BE2C (cell line): ENCODE measurements at regions not wholly inside any gene's neighbourhood (a gene's known extent, or its start where the extent isn't known, plus 50 kb on each side); places are given as distances from the start of the nearest gene placed in this dataset.

Source experiments
- DNase-seq: peaks from one replicate; pipeline ENCODE4 v3.0.0-alpha.2; 2020
- H3K27me3 ChIP-seq: fragments of 250-450 bp; sonication (Bioruptor Pico); 2 replicates; pipeline ENCODE4 v1.5.1; 2020; ENCODE audit warnings: mild to moderate bottlenecking
- H3K36me3 ChIP-seq: fragments of 250-450 bp; sonication (Bioruptor Pico); 2 replicates; pipeline ENCODE4 v1.5.1; 2020; ENCODE audit warnings: mild to moderate bottlenecking
- H3K4me1 ChIP-seq: fragments of 250-450 bp; sonication (Bioruptor Pico); 2 replicates; pipeline ENCODE4 v1.5.1; 2020
- H3K4me3 ChIP-seq: 2 replicates; pipeline ENCODE4 v1.5.1; 2011; ENCODE audit warnings: low read depth, low read length
- H3K9me3 ChIP-seq: fragments of 250-450 bp; sonication (Bioruptor Pico); 2 replicates; pipeline ENCODE4 v1.5.1; 2020
- TF ChIP-seq, protein P1 (sequence below): IDR thresholded peaks from 2 replicates; pipeline ENCODE4 v1.5.1; 2012; ENCODE audit warnings: mild to moderate bottlenecking, low read depth, low read length

DNA sequence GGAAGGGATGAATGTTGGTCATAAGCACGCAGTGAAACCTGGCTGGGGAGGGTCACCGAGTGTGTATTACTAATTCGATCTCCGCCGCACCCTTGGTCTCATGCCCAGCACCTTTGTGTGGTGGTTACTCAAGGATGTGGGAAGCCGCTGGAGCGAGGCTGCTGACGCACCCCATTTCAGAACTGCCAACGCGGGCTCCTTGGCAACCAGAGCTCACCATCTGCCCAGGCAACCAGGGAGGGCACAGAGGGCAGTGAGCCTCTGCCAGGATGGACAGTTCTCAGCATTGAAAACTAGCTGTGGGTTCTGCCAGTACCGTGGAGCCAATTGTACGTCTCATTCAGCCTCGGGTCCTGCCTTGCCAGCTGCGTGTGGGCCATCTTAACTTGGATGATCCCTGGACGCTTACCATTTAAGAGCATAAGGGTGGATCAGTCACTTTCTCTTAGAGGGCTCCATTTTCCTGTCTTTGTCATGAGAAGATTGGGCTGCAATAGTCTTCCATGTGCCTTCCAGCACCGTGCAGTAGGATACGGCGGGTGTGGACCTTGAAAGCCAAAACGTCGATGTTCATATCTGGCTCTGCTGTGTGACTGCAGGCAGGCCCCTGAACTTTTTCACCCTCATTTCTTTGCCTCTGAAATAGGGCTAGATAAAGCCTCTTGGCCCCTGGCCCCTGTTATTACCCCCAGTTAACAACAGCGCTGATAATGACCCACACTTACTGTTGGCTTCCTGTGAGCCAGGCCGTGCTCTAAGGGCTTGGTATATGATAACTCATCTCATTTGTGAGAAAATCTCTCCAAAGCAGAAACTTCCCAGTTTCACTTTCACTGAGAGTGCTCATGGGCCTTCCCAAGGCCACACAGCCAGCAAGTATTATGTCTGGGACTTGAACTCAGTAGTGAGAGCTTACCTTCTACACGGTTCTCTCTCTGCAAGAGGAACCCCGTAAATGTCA, 238.8 kb downstream of the OPA1 start:
- no peak for DNase-seq
- H3K4me3 ChIP-seq = no peak overlapping the region
- H3K36me3 ChIP-seq = no peaks in the 10 kb centered on the region
- H3K27me3 ChIP-seq = no peaks in the 10 kb centered on the region
- no peaks in the 10 kb centered on the region for H3K4me1 ChIP-seq
- H3K9me3 ChIP-seq = 0 out of 2 replicates have a peak, but pooled peaks cover 3% of the 10 kb centered on the region
- TF ChIP-seq, protein P1, sequence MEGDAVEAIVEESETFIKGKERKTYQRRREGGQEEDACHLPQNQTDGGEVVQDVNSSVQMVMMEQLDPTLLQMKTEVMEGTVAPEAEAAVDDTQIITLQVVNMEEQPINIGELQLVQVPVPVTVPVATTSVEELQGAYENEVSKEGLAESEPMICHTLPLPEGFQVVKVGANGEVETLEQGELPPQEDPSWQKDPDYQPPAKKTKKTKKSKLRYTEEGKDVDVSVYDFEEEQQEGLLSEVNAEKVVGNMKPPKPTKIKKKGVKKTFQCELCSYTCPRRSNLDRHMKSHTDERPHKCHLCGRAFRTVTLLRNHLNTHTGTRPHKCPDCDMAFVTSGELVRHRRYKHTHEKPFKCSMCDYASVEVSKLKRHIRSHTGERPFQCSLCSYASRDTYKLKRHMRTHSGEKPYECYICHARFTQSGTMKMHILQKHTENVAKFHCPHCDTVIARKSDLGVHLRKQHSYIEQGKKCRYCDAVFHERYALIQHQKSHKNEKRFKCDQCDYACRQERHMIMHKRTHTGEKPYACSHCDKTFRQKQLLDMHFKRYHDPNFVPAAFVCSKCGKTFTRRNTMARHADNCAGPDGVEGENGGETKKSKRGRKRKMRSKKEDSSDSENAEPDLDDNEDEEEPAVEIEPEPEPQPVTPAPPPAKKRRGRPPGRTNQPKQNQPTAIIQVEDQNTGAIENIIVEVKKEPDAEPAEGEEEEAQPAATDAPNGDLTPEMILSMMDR = no peak

- DNase-seq = no peak
- Histone ChIP-seq H3K4me1 (no peaks in the 10 kb centered on the region), H3K9me3 (0 out of 2 replicates have a peak, but pooled peaks cover 3% of the 10 kb centered on the region), H3K27me3 (no peaks in the 10 kb centered on the region), H3K4me3 (no peak overlapping the region), H3K36me3 (no peaks in the 10 kb centered on the region)
- TF ChIP-seq, protein P1 = no peak
Observed at GRCh38 chr3:193832833-193833413, 239.9 kb downstream of the OPA1 start.

DNA sequence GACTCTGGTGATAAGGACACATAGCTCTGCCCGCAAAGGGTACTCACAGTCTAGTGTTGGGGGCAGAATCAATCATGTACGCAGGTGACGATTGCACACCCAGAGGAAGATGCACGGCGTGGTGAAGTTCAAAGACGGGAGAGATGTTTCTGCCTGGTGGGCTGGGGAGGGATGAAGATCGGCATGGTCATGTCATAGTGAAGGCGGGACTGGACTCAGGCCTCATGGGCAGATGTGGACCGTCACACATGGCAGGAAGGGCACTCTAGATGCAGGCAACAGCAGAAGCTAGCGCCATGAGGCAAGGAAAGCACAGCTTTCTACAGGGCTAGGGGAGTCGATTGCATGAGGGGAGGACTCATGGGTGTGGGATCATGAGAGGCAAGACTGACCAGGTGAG, 240.6 kb downstream of the OPA1 start:
- Histone ChIP-seq H3K27me3 (no peaks in the 10 kb centered on the region), H3K4me1 (no peaks in the 10 kb centered on the region), H3K36me3 (no peaks in the 10 kb centered on the region), H3K4me3 (no peak overlapping the region), H3K9me3 (0 out of 2 replicates have a peak, but pooled peaks cover 3% of the 10 kb centered on the region)
- TF ChIP-seq, protein P1 = no peak
- no peak for DNase-seq

- DNase-seq = no peak
- Histone ChIP-seq H3K4me1 (no peaks in the 10 kb centered on the region), H3K9me3 (0 out of 2 replicates have a peak, but pooled peaks cover 3% of the 10 kb centered on the region), H3K4me3 (no peak overlapping the region), H3K27me3 (no peaks in the 10 kb centered on the region), H3K36me3 (no peaks in the 10 kb centered on the region)
- TF ChIP-seq, protein P1 = no peak
Observed at GRCh38 chr3:193835414-193835813, 242.4 kb downstream of the OPA1 start.

DNA sequence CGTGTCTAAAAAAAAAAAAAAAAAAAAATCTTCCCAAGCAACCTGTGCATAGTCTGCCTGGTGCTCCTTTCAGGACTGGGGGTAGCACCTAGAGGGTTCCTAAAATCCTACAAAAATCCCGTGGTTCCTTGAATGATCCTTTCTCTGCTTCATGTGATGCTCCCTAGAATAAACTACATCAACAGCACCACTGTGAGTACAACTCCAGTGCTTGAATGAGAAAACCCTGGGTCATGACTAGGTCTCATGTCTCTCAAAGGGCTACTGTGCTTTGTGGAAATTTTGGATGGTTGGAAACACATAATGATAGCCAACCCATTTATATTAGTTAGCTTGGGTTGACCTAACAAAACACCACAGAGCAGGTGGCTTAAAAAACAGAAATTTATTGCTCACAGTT, 243.5 kb downstream of the OPA1 start:
- Histone ChIP-seq H3K36me3 (no peaks in the 10 kb centered on the region), H3K4me3 (no peak overlapping the region), H3K27me3 (no peaks in the 10 kb centered on the region), H3K9me3 (0 out of 2 replicates have a peak, but pooled peaks cover 2% of the 10 kb centered on the region), H3K4me1 (no peaks in the 10 kb centered on the region)
- no peak for DNase-seq
- TF ChIP-seq, protein P1 = no peak

DNA sequence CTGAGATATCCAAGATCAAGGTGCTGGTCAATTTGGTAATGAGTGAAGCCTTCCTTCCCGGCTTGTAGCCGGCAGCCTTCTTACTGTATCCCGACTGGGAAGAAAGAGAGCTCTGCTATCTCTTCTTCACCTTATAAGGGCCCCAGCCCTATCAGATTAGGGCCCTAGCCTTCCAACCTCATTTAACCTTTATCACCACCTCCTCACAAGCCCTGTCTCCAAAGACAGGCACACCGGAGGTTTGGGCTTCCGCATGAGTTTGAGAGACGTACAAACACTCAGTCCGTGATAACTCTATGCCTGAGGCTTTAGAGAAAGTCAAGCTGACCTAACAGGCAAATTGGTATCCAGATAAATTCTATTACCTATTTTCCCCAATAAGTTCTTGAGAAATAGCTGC, 243.9 kb downstream of the OPA1 start:
- DNase-seq = no peak
- no peaks in the 10 kb centered on the region for H3K27me3 ChIP-seq
- no peak overlapping the region for H3K4me3 ChIP-seq
- H3K4me1 ChIP-seq = no peaks in the 10 kb centered on the region
- no peaks in the 10 kb centered on the region for H3K9me3 ChIP-seq
- H3K36me3 ChIP-seq = no peaks in the 10 kb centered on the region
- TF ChIP-seq, protein P1 = no peak
